Liver (tissue), 8 donors: ENCODE measurements at regions not wholly inside any gene's neighbourhood (a gene's known extent, or its start where the extent isn't known, plus 50 kb on each side); places are given as distances from the start of the nearest gene placed in this dataset.

Experiments
- DNase-seq: peaks from one replicate; pipeline ENCODE4 v3.0.0-alpha.2; 2017; ENCODE audit warnings: low spot score
- H3K27ac ChIP-seq, 2 donors: one replicate each; pipeline ENCODE4 v1.7.0; 2013; ENCODE audit warnings: inconsistent platforms in 2 of 2, low read length in 2 of 2, control low read depth in 1 of 2, low read depth in 1 of 2, mild to moderate bottlenecking in 1 of 2
- H3K27me3 ChIP-seq, 4 donors: one replicate each; pipeline versions ENCODE4 v1.6.1 to v1.7.0; 2013; ENCODE audit warnings: low read length in 3 of 4, inconsistent platforms in 1 of 4, mild to moderate bottlenecking in 1 of 4, moderate library complexity in 1 of 4; ENCODE audit not compliant: control insufficient read depth in 4 of 4, insufficient read depth in 4 of 4
- H3K36me3 ChIP-seq, 4 donors: one replicate each; pipeline versions ENCODE4 v1.6.1 to v1.7.0; 2013; ENCODE audit warnings: low read length in 3 of 4, mild to moderate bottlenecking in 3 of 4, low read depth in 1 of 4, moderate library complexity in 1 of 4; ENCODE audit not compliant: control insufficient read depth in 4 of 4, insufficient read depth in 3 of 4
- H3K4me1 ChIP-seq, 4 donors: one replicate each; pipeline versions ENCODE4 v1.6.1 to v1.7.0; 2013; ENCODE audit warnings: low read length in 3 of 4, mild to moderate bottlenecking in 3 of 4, moderate library complexity in 1 of 4; ENCODE audit not compliant: control insufficient read depth in 4 of 4, insufficient read depth in 4 of 4
- H3K4me3 ChIP-seq, 3 donors: one replicate each; pipeline versions ENCODE4 v1.6.1 to v1.7.0; 2013; ENCODE audit warnings: low read length in 3 of 3, control low read depth in 1 of 3, low read depth in 1 of 3, mild to moderate bottlenecking in 1 of 3
- H3K9ac ChIP-seq, 2 donors: one replicate each; pipeline ENCODE4 v1.7.0; 2013; ENCODE audit warnings: low read length in 2 of 2, mild to moderate bottlenecking in 2 of 2, moderate library complexity in 2 of 2, control low read depth in 1 of 2, low read depth in 1 of 2
- H3K9me3 ChIP-seq, 4 donors: one replicate each; pipeline versions ENCODE4 v1.6.1 to v1.7.0; 2013; ENCODE audit warnings: low read length in 3 of 4; ENCODE audit not compliant: control insufficient read depth in 4 of 4
- ATF3 ChIP-seq: IDR thresholded peaks from 2 replicates; pipeline ENCODE4 v1.6.1; 2016; ENCODE audit warnings: antibody characterized with exemption
- EGR1 ChIP-seq, 2 donors: IDR thresholded peaks; 2 replicates each; pipeline ENCODE4 v1.6.1; 2016 to 2018; ENCODE audit warnings: antibody characterized with exemption in 2 of 2, low read depth in 2 of 2
- FOXA1 ChIP-seq: IDR thresholded peaks from 2 replicates; pipeline ENCODE4 v1.6.1; 2016; ENCODE audit warnings: antibody characterized with exemption
- GABPA ChIP-seq, 2 donors: IDR thresholded peaks in 1 of 2; conservative IDR thresholded peaks in 1 of 2; 2 replicates each; pipeline ENCODE4 v1.6.1; 2016; ENCODE audit warnings: antibody characterized with exemption in 2 of 2, mild to moderate bottlenecking in 1 of 2, moderate library complexity in 1 of 2
- HNF4G ChIP-seq: IDR thresholded peaks from 2 replicates; pipeline ENCODE4 v1.6.1; 2016; ENCODE audit warnings: antibody characterized with exemption
- JUND ChIP-seq, 2 donors: IDR thresholded peaks; 2 replicates each; pipeline ENCODE4 v1.6.1; 2016; ENCODE audit warnings: antibody characterized with exemption in 2 of 2
- MAX ChIP-seq: IDR thresholded peaks from 2 replicates; pipeline ENCODE4 v1.6.1; 2016; ENCODE audit warnings: antibody characterized with exemption
- NR2F2 ChIP-seq: IDR thresholded peaks from 2 replicates; pipeline ENCODE4 v1.6.1; 2016; ENCODE audit warnings: antibody characterized with exemption
- RAD21 ChIP-seq, 2 donors: IDR thresholded peaks; 2 replicates each; pipeline ENCODE4 v1.6.1; 2016; ENCODE audit warnings: antibody characterized with exemption in 2 of 2, mild to moderate bottlenecking in 2 of 2
- REST ChIP-seq: IDR thresholded peaks from 2 replicates; pipeline ENCODE4 v1.6.1; 2016; ENCODE audit warnings: antibody characterized with exemption, mild to moderate bottlenecking
- RXRA ChIP-seq, 2 donors: IDR thresholded peaks; 2 replicates each; pipeline ENCODE4 v1.6.1; 2017 to 2018; ENCODE audit warnings: antibody characterized with exemption in 2 of 2, mild to moderate bottlenecking in 1 of 2
- SP1 ChIP-seq: IDR thresholded peaks from 2 replicates; pipeline ENCODE4 v1.6.1; 2018; ENCODE audit warnings: antibody characterized with exemption, mild to moderate bottlenecking
- TAF1 ChIP-seq: conservative IDR thresholded peaks from 2 replicates; pipeline ENCODE4 v1.6.1; 2016; ENCODE audit warnings: antibody characterized with exemption, mild to moderate bottlenecking
- YY1 ChIP-seq: IDR thresholded peaks from 2 replicates; pipeline ENCODE4 v1.6.1; 2016; ENCODE audit warnings: antibody characterized with exemption, mild to moderate bottlenecking
- ZBTB33 ChIP-seq: IDR thresholded peaks from 2 replicates; pipeline ENCODE4 v1.6.1; 2016; ENCODE audit warnings: antibody characterized with exemption
- WGBS: extraction: QIAGEN DNeasy Blood & Tissue Kit; methylation state at CpG from one replicate; pipeline ENCODE4 v1.1.7; 2013; 5-methylcytosine and 5-hydroxymethylcytosine counted together
- TF ChIP-seq, protein P1 (sequence below): fragments of 150-350 bp; IDR thresholded peaks from 2 replicates; pipeline ENCODE4 v1.5.1; 2017; ENCODE audit warnings: improper control_type of control experiment, low read depth, low read length; ENCODE audit not compliant: missing input control
- donor health status: healthy.
- donor health status: healthy.
- donor health status: healthy.
- donor health status: healthy.
- donor health status: healthy.

GRCh38 chr9:93774331-93775102 lies 180.6 kb downstream of the BARX1 start:
- TF ChIP-seq, protein P1, sequence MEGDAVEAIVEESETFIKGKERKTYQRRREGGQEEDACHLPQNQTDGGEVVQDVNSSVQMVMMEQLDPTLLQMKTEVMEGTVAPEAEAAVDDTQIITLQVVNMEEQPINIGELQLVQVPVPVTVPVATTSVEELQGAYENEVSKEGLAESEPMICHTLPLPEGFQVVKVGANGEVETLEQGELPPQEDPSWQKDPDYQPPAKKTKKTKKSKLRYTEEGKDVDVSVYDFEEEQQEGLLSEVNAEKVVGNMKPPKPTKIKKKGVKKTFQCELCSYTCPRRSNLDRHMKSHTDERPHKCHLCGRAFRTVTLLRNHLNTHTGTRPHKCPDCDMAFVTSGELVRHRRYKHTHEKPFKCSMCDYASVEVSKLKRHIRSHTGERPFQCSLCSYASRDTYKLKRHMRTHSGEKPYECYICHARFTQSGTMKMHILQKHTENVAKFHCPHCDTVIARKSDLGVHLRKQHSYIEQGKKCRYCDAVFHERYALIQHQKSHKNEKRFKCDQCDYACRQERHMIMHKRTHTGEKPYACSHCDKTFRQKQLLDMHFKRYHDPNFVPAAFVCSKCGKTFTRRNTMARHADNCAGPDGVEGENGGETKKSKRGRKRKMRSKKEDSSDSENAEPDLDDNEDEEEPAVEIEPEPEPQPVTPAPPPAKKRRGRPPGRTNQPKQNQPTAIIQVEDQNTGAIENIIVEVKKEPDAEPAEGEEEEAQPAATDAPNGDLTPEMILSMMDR: no peak
- TF ChIP-seq MAX (no peak), RAD21 (IDR thresholded peaks at IDR 0.05) (no peak), HNF4G (no peak), EGR1 (IDR thresholded peaks at IDR 0.05; ENCODE audit: low read depth in 2 of 2) (no peak), ATF3 (no peak), ZBTB33 (no peak), FOXA1 (no peak), YY1 (no peak), RXRA (IDR thresholded peaks at IDR 0.05) (no peak), REST (no peak), SP1 (no peak), NR2F2 (no peak), TAF1 (no peak)

GRCh38 chr9:93771276-93771675 lies 183.9 kb downstream of the BARX1 start:
- Histone ChIP-seq H3K36me3 (no peaks in the 10 kb centered on the region), H3K9me3 (peaks cover 0 to 6% (median 3%) of the 10 kb centered on the region in 4 donors), H3K27me3 (no peaks in the 10 kb centered on the region), H3K27ac (no peak overlapping the region), H3K9ac (no peak overlapping the region), H3K4me3 (no peak overlapping the region), H3K4me1 (no peaks in the 10 kb centered on the region)
- no peak for DNase-seq
- WGBS: 61% methylated on average over 1 of the region's 1 CpG
- TF ChIP-seq ZBTB33 (no peak), GABPA (IDR thresholded peaks at IDR 0.05 in 1 of 2, conservative IDR thresholded peaks at IDR 0.05 in 1 of 2) (no peak), REST (no peak), EGR1 (IDR thresholded peaks at IDR 0.05; ENCODE audit: low read depth in 2 of 2) (no peak), ATF3 (no peak), JUND (IDR thresholded peaks at IDR 0.05) (no peak), RAD21 (IDR thresholded peaks at IDR 0.05) (no peak), SP1 (no peak), MAX (no peak), YY1 (no peak)

More at GRCh38 chr9:93774331-93775102, 180.6 kb downstream of the BARX1 start:
- Histone ChIP-seq H3K27me3 (no peaks in the 10 kb centered on the region), H3K9me3 (no peaks in the 10 kb centered on the region), H3K4me3 (no peak overlapping the region), H3K9ac (no peak overlapping the region), H3K4me1 (no peaks in the 10 kb centered on the region), H3K27ac (no peak overlapping the region), H3K36me3 (no peaks in the 10 kb centered on the region)
- WGBS: 86% methylated on average over 8 of the region's 8 CpGs
- DNase-seq: no peak
